ENCODE measurements at regions not wholly inside any gene's neighbourhood (a gene's known extent, or its start where the extent isn't known, plus 50 kb on each side); places are given as distances from the start of the nearest gene placed in this dataset.

DNA sequence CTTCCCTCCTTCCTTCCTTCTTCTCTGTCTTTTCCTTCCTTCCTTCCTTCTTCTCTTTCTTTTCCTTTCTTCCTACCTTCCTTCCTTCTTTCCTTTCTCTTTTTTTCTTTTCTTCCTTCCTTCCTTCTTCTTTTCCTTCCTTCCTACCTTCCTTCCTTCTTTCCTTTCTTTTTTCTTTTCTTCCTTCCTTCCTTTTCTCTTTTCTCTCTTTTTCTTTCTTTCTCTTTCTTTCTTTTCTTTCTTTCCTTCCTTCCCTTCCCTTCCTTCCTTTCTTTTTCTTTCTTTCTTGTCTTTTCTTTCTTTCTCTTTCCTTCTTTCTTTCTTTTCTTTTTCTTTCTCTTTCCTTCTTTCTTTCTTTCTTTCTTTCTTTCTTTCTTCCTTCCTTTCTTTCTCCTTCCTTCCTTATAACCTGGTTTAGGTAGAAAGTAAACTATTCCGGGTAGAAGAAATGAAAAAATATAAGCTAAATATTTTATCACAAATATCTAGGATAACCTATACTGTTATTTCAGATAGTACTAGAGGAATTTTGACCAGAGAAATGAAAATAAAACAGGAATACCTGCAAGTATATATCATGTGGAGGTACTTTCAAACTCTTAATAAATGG, 1741.8 kb upstream of the CDH9 start:
- no peak overlapping the region for H3K27ac Mint-ChIP-seq
- Histone ChIP-seq H3K36me3 (ENCODE audit: insufficient read depth, low read length) (no peaks in the 10 kb centered on the region), H3K4me1 (ENCODE audit: insufficient read depth, low read length) (no peaks in the 10 kb centered on the region), H3K4me3 (ENCODE audit: low read length) (no peak overlapping the region), H3K27ac (ENCODE audit: low read depth in 1 of 2, low read length in 2 of 2) (no peak overlapping the region), H3K9me3 (ENCODE audit: control insufficient read depth in 1 of 2, insufficient read depth in 1 of 2, low read length in 2 of 2) (peaks cover 0 to 4% of the 10 kb centered on the region in 2 experiments), H3K27me3 (ENCODE audit: control insufficient read depth in 1 of 2, insufficient read depth in 2 of 2, low read length in 2 of 2) (no peaks in the 10 kb centered on the region)
- ChIA-PET POLR2A (no interaction called here), CTCF (no interaction called here)
- H3K9me3 Mint-ChIP-seq = peaks cover 5% of the 10 kb centered on the region
- ATAC-seq (ENCODE audit: poor library complexity) (no peak), DNase-seq (no peak)
- H3K4me3 Mint-ChIP-seq = no peak overlapping the region
- intact Hi-C loops (cut with DNase I, micrococcal nuclease) = no loop called here
- no peaks in the 10 kb centered on the region for H3K36me3 Mint-ChIP-seq (ENCODE audit: low read depth)
- TF ChIP-seq, protein P1, sequence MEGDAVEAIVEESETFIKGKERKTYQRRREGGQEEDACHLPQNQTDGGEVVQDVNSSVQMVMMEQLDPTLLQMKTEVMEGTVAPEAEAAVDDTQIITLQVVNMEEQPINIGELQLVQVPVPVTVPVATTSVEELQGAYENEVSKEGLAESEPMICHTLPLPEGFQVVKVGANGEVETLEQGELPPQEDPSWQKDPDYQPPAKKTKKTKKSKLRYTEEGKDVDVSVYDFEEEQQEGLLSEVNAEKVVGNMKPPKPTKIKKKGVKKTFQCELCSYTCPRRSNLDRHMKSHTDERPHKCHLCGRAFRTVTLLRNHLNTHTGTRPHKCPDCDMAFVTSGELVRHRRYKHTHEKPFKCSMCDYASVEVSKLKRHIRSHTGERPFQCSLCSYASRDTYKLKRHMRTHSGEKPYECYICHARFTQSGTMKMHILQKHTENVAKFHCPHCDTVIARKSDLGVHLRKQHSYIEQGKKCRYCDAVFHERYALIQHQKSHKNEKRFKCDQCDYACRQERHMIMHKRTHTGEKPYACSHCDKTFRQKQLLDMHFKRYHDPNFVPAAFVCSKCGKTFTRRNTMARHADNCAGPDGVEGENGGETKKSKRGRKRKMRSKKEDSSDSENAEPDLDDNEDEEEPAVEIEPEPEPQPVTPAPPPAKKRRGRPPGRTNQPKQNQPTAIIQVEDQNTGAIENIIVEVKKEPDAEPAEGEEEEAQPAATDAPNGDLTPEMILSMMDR (IDR thresholded peaks at IDR 0.05) = no peak
- H3K4me1 Mint-ChIP-seq (ENCODE audit: low read depth) = no peaks in the 10 kb centered on the region
- no peaks in the 10 kb centered on the region for H3K27me3 Mint-ChIP-seq

- Histone ChIP-seq H3K27ac (ENCODE audit: low read depth in 1 of 2, low read length in 2 of 2) (no peak overlapping the region), H3K4me3 (ENCODE audit: low read length) (no peak overlapping the region), H3K4me1 (ENCODE audit: insufficient read depth, low read length) (no peaks in the 10 kb centered on the region), H3K9me3 (ENCODE audit: control insufficient read depth in 1 of 2, insufficient read depth in 1 of 2, low read length in 2 of 2) (no peaks in the 10 kb centered on the region), H3K27me3 (ENCODE audit: control insufficient read depth in 1 of 2, insufficient read depth in 2 of 2, low read length in 2 of 2) (no peaks in the 10 kb centered on the region), H3K36me3 (ENCODE audit: insufficient read depth, low read length) (no peaks in the 10 kb centered on the region)
- no peaks in the 10 kb centered on the region for H3K27me3 Mint-ChIP-seq
- H3K27ac Mint-ChIP-seq = no peak overlapping the region
- no peak overlapping the region for H3K4me3 Mint-ChIP-seq
- H3K9me3 Mint-ChIP-seq = peaks cover 2% of the 10 kb centered on the region
- no peaks in the 10 kb centered on the region for H3K36me3 Mint-ChIP-seq (ENCODE audit: low read depth)
- intact Hi-C loops (cut with DNase I, micrococcal nuclease) = no loop called here
- no peaks in the 10 kb centered on the region for H3K4me1 Mint-ChIP-seq (ENCODE audit: low read depth)
- TF ChIP-seq, protein P1 (IDR thresholded peaks at IDR 0.05) = no peak
- ChIA-PET CTCF (no interaction called here), POLR2A (no interaction called here)
- ATAC-seq (ENCODE audit: poor library complexity) (no peak), DNase-seq (no peak)
These were observed 1740.9 kb upstream of the CDH9 start for GRCh38 chr5:28779161-28779754.

GRCh38 chr5:28770307-28770706, 1731.9 kb upstream of the CDH9 start:
- ChIA-PET CTCF (no interaction called here), POLR2A (no interaction called here)
- H3K9me3 Mint-ChIP-seq = peaks cover 6% of the 10 kb centered on the region
- ATAC-seq (ENCODE audit: poor library complexity) (no peak), DNase-seq (no peak)
- Histone ChIP-seq H3K4me3 (ENCODE audit: low read length) (no peak overlapping the region), H3K4me1 (ENCODE audit: insufficient read depth, low read length) (no peaks in the 10 kb centered on the region), H3K27ac (ENCODE audit: low read depth in 1 of 2, low read length in 2 of 2) (no peak overlapping the region), H3K9me3 (ENCODE audit: control insufficient read depth in 1 of 2, insufficient read depth in 1 of 2, low read length in 2 of 2) (peaks cover 0 to 12% of the 10 kb centered on the region in 2 experiments), H3K36me3 (ENCODE audit: insufficient read depth, low read length) (no peaks in the 10 kb centered on the region), H3K27me3 (ENCODE audit: control insufficient read depth in 1 of 2, insufficient read depth in 2 of 2, low read length in 2 of 2) (no peaks in the 10 kb centered on the region)
- H3K4me1 Mint-ChIP-seq (ENCODE audit: low read depth) = no peaks in the 10 kb centered on the region
- H3K4me3 Mint-ChIP-seq = no peak overlapping the region
- TF ChIP-seq, protein P1 (IDR thresholded peaks at IDR 0.05) = no peak
- no peaks in the 10 kb centered on the region for H3K27me3 Mint-ChIP-seq
- H3K36me3 Mint-ChIP-seq (ENCODE audit: low read depth) = no peaks in the 10 kb centered on the region
- intact Hi-C loops (cut with DNase I, micrococcal nuclease) = no loop called here
- H3K27ac Mint-ChIP-seq = no peak overlapping the region

Data from CD4-positive, alpha-beta T cell (primary cell).